ENCODE measurements at regions not wholly inside any gene's neighbourhood (a gene's known extent, or its start where the extent isn't known, plus 50 kb on each side); places are given as distances from the start of the nearest gene placed in this dataset.
"Not testable (repeated sequence)": the region's sequence is repeated elsewhere in the genome, so short reads cannot be mapped to it uniquely, and the experiment has no call there.

- peak in 3 of 8 experiments; percentile 36 to 67 (median 57) for ATAC-seq (replicated peaks in 6 of 8)
- Histone ChIP-seq H3K4me1 (replicated peaks in 1 of 2) (no peaks in the 10 kb centered on the region), H3K4me3 (no peak overlapping the region), H3K27ac (no peak overlapping the region)
- 0 to 93% (median 73%) methylated on average over 1 to 2 of the region's 2 CpGs for WGBS, 10 experiments
- in situ Hi-C loops (cut with MboI; ENCODE audit: low pct_unique_long_range_greater_than_20kb in 2 of 9, low sequenced_read_pairs in 9 of 9, unreplicated experiment in 9 of 9): no loop called here
Measured at GRCh38 chr12:46548605-46549071, 176.1 kb upstream of the SLC38A2 start.

GRCh38 chr12:46547421-46548354 lies 175.1 kb upstream of the SLC38A2 start:
- 33 to 100% (median 69%) methylated on average over 1 of the region's 1 CpG; no CpG with 5 or more reads in 2 of the 10 experiments for WGBS, 10 experiments
- Histone ChIP-seq H3K4me1 (replicated peaks in 1 of 2) (no peaks in the 10 kb centered on the region), H3K27ac (no peak overlapping the region), H3K4me3 (no peak overlapping the region)
- peak in 1 of 8 experiments; percentile 69 for ATAC-seq (replicated peaks in 6 of 8)
- in situ Hi-C loops (cut with MboI; ENCODE audit: low pct_unique_long_range_greater_than_20kb in 2 of 9, low sequenced_read_pairs in 9 of 9, unreplicated experiment in 9 of 9): no loop called here

DNA sequence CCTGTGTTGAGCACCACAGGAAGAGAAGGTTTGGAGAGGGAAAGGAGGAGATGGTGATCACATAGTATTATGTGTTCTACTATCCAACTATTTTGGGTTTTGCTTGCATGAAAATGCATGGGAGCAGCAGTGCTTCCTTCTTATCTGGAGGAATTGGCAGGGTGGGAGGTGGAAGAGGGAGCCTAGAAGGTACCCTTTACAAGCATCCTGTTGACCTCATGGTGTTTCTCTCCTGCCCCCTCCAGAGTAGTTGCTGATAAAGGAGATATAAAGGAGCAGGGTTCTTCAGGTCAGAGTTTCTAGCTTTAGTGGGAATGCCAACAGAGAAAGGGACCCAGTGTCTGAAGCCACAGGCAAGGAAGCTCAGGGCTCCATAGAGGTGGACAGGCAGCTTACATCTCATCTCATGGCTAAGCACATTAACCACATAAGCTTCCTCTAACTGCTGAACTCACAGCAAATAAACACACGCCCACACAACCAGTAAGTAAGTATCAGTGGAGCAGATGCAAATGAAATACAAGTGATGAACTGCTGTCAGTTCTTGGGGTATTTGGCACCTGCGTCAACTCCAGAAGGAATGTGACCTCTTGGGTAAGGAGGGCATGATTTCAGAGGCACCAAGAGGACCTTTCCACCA lies 174.2 kb upstream of the SLC38A2 start:
- Histone ChIP-seq H3K4me3 (no peak overlapping the region), H3K4me1 (replicated peaks in 1 of 2) (no peaks in the 10 kb centered on the region), H3K27ac (no peak overlapping the region)
- WGBS, 10 experiments: 60 to 100% (median 100%) methylated on average over 1 to 2 of the region's 2 CpGs; no CpG with 5 or more reads in 1 of the 10 experiments
- in situ Hi-C loops (cut with MboI; ENCODE audit: low pct_unique_long_range_greater_than_20kb in 2 of 9, low sequenced_read_pairs in 9 of 9, unreplicated experiment in 9 of 9): no loop called here
- no peak for ATAC-seq (replicated peaks in 6 of 8)

DNA sequence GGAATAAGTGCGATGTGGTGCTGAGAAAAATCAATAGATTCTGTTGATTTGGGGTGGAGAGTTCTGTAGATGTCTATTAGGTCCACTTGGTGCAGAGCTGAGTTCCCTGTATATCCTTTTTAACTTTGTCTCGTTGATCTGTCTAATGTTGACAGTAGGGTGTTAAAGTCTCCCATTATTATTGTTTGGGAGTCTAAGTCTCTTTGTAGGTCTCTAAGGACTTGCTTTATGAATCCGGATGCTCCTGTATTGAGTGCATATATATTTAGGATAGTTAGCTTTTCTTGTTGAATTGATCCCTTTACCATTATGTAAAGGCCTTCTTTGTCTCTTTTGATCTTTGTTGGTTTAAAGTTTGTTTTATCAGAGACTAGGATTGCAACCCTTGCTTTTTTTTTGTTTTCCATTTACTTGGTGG lies 170.8 kb upstream of the SLC38A2 start:
- in situ Hi-C loops (cut with MboI; ENCODE audit: low pct_unique_long_range_greater_than_20kb in 2 of 9, low sequenced_read_pairs in 9 of 9, unreplicated experiment in 9 of 9); ATAC-seq (replicated peaks in 6 of 8); H3K4me3 ChIP-seq; H3K4me1 ChIP-seq (replicated peaks in 1 of 2); H3K27ac ChIP-seq: not testable (repeated sequence)
- WGBS, 10 experiments: 57 to 100% (median 90%) methylated on average over 1 to 3 of the region's 3 CpGs; no CpG with 5 or more reads in 1 of the 10 experiments

DNA sequence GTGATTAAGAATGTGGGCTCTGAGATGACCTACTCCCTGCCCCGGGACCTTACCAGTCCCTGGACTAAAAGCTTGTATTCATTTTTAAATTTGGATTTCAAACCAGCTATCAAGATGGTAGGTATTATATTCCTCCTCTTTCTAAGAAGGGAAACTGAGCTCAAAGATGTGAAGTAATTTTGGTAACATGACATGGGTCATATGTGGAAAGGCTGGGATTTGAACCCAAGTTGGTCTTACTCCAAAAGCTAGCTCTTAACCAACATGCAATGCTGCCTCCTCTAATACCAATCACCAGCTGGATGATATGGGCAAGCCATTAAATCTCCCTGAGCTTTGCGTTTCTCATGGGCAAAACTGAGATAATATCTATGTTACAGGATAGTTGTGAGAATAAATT lies 166.4 kb upstream of the SLC38A2 start:
- H3K27ac ChIP-seq: no peak overlapping the region
- H3K4me3 ChIP-seq: no peak overlapping the region
- 71 to 100% (median 92%) methylated on average over 1 to 2 of the region's 2 CpGs; no CpG with 5 or more reads in 1 of the 10 experiments for WGBS, 10 experiments
- no peaks in the 10 kb centered on the region for H3K4me1 ChIP-seq (replicated peaks in 1 of 2)
- no peak for ATAC-seq (replicated peaks in 6 of 8)
- in situ Hi-C loops (cut with MboI; ENCODE audit: low pct_unique_long_range_greater_than_20kb in 2 of 9, low sequenced_read_pairs in 9 of 9, unreplicated experiment in 9 of 9): no loop called here

GRCh38 chr12:46537387-46537955 lies 164.9 kb upstream of the SLC38A2 start:
- Histone ChIP-seq H3K4me1 (replicated peaks in 1 of 2) (no peaks in the 10 kb centered on the region), H3K4me3 (no peak overlapping the region), H3K27ac (no peak overlapping the region)
- no peak for ATAC-seq (replicated peaks in 6 of 8)
- in situ Hi-C loops (cut with MboI; ENCODE audit: low pct_unique_long_range_greater_than_20kb in 2 of 9, low sequenced_read_pairs in 9 of 9, unreplicated experiment in 9 of 9): no loop called here
- 38 to 100% (median 83%) methylated on average over 1 to 4 of the region's 4 CpGs for WGBS, 10 experiments

DNA sequence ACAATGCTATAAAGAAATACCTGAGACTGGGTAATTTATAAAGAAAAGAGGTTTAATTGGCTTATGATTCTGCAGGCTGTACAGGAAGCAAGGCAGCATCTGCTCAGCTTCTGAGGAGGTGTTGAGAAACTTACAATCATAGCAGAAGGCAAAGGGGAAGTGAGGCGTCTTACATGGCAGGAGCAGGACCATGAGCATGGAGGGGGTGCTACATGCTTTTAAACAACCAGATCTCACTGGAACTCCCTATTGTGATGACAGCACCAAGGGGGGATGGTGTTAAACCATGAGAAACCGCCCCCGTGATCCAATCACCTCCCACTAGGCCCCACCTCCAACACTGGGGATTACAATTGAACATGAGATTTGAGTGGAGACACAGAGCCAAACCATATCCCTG lies 163.7 kb upstream of the SLC38A2 start:
- H3K4me3 ChIP-seq; H3K27ac ChIP-seq; ATAC-seq (replicated peaks in 6 of 8); H3K4me1 ChIP-seq (replicated peaks in 1 of 2); in situ Hi-C loops (cut with MboI; ENCODE audit: low pct_unique_long_range_greater_than_20kb in 2 of 9, low sequenced_read_pairs in 9 of 9, unreplicated experiment in 9 of 9): not testable (repeated sequence)
- 80 to 100% (median 100%) methylated on average over 1 of the region's 3 CpGs; no CpG with 5 or more reads in 5 of the 10 experiments for WGBS, 10 experiments

DNA sequence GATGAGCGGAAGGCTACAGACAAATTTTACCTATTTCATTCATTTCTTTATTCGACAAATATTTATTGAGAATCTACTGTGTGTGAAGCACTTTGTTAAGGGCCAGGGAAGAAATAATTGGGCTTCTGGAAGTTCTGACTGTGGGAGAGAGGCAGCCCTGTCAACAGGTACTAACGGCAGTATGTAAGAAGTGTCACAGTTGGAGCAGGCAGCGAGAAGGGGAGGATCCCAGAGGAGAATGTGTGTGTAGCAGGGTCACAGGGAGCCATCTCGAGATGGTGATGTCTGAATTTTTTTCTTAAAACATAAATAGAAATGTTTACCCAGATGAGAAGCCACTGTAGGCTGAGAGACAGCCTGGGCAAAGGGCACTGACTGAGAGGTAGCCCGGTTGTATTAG lies 163.3 kb upstream of the SLC38A2 start:
- no peaks in the 10 kb centered on the region for H3K4me1 ChIP-seq (replicated peaks in 1 of 2)
- no peak overlapping the region for H3K4me3 ChIP-seq
- 66 to 100% (median 75%) methylated on average over 2 to 6 of the region's 6 CpGs; no CpG with 5 or more reads in 3 of the 10 experiments for WGBS, 10 experiments
- ATAC-seq (replicated peaks in 6 of 8): no peak
- no peak overlapping the region for H3K27ac ChIP-seq
- in situ Hi-C loops (cut with MboI; ENCODE audit: low pct_unique_long_range_greater_than_20kb in 2 of 9, low sequenced_read_pairs in 9 of 9, unreplicated experiment in 9 of 9): no loop called here

- ATAC-seq (replicated peaks in 6 of 8): no peak
- WGBS, 10 experiments: 61 to 100% (median 89%) methylated on average over 1 to 3 of the region's 3 CpGs; no CpG with 5 or more reads in 3 of the 10 experiments
- Histone ChIP-seq H3K27ac (no peak overlapping the region), H3K4me3 (no peak overlapping the region), H3K4me1 (replicated peaks in 1 of 2) (no peaks in the 10 kb centered on the region)
- in situ Hi-C loops (cut with MboI; ENCODE audit: low pct_unique_long_range_greater_than_20kb in 2 of 9, low sequenced_read_pairs in 9 of 9, unreplicated experiment in 9 of 9): no loop called here
Measured at GRCh38 chr12:46535376-46535775, 162.8 kb upstream of the SLC38A2 start.

GRCh38 chr12:46534327-46534840 lies 161.8 kb upstream of the SLC38A2 start:
- no peak overlapping the region for H3K27ac ChIP-seq
- no peak for ATAC-seq (replicated peaks in 6 of 8)
- in situ Hi-C loops (cut with MboI; ENCODE audit: low pct_unique_long_range_greater_than_20kb in 2 of 9, low sequenced_read_pairs in 9 of 9, unreplicated experiment in 9 of 9): no loop called here
- WGBS, 10 experiments: 50 to 100% (median 80%) methylated on average over 1 of the region's 1 CpG; no CpG with 5 or more reads in 2 of the 10 experiments
- no peak overlapping the region for H3K4me3 ChIP-seq
- no peaks in the 10 kb centered on the region for H3K4me1 ChIP-seq (replicated peaks in 1 of 2)

- in situ Hi-C loops (cut with MboI; ENCODE audit: low pct_unique_long_range_greater_than_20kb in 2 of 9, low sequenced_read_pairs in 9 of 9, unreplicated experiment in 9 of 9): no loop called here
- ATAC-seq (replicated peaks in 6 of 8): no peak
- H3K27ac ChIP-seq: no peak overlapping the region
- no peaks in the 10 kb centered on the region for H3K4me1 ChIP-seq (replicated peaks in 1 of 2)
- H3K4me3 ChIP-seq: no peak overlapping the region
- WGBS, 10 experiments: 60 to 93% (median 88%) methylated on average over 1 to 2 of the region's 2 CpGs
Measured at GRCh38 chr12:46533723-46534122, 161.2 kb upstream of the SLC38A2 start.

DNA sequence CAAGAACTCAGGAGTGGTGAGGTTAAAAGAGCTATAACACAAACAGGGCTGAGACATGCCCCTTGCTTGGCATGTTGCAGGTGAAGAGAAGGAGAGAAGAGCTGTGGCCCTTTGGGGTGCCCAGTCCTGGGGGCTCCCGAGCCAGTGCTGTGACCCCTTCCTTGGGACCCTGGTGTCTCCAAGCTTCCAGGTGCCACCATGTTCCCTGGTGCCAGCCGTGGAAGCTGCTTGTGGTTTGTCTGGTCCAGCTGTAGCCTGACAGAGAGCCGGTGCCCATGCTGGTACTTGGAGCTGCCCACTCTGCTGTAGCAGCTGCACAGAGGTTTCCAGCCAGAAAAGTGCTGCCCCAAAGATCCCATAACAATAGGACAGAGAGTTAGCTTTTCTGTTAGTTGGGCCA lies 159.2 kb upstream of the SLC38A2 start:
- Histone ChIP-seq H3K27ac (no peak overlapping the region), H3K4me3 (no peak overlapping the region), H3K4me1 (replicated peaks in 1 of 2) (no peaks in the 10 kb centered on the region)
- no peak for ATAC-seq (replicated peaks in 6 of 8)
- in situ Hi-C loops (cut with MboI; ENCODE audit: low pct_unique_long_range_greater_than_20kb in 2 of 9, low sequenced_read_pairs in 9 of 9, unreplicated experiment in 9 of 9): no loop called here
- WGBS, 10 experiments: 67 to 100% (median 90%) methylated on average over 1 to 2 of the region's 3 CpGs; no CpG with 5 or more reads in 6 of the 10 experiments

All from motor neuron (in vitro differentiated cells).